CD4-positive, alpha-beta T cell treated with Interleukin-15 for 4 hours (primary cell): ENCODE measurements at regions not wholly inside any gene's neighbourhood (a gene's known extent, or its start where the extent isn't known, plus 50 kb on each side); places are given as distances from the start of the nearest gene placed in this dataset.

Experiments used
- DNase-seq: peaks from one replicate; pipeline ENCODE4 v3.0.0-alpha.2; 2020; ENCODE audit warnings: low spot score

- no peak for DNase-seq
Observed at GRCh38 chr10:28926932-28927331, 249.6 kb downstream of the BAMBI start.

GRCh38 chr10:28928484-28928883, 251.2 kb downstream of the BAMBI start:
- no peak for DNase-seq

GRCh38 chr10:28929942-28930341, 252.6 kb downstream of the BAMBI start:
- DNase-seq, result no peak

GRCh38 chr10:28930514-28931495, 253.5 kb downstream of the BAMBI start:
- no peak for DNase-seq

GRCh38 chr10:28935061-28935460, 257.7 kb downstream of the BAMBI start:
- DNase-seq, result no peak

- no peak for DNase-seq
Observed at GRCh38 chr10:28937959-28938358, 260.6 kb downstream of the BAMBI start.

- no peak for DNase-seq
Observed at GRCh38 chr10:28938745-28939144, 261.4 kb downstream of the BAMBI start.

- DNase-seq, result no peak
Observed at GRCh38 chr10:28939281-28940157, 262.2 kb downstream of the BAMBI start.

GRCh38 chr10:28940158-28940888, 263.0 kb downstream of the BAMBI start:
- DNase-seq, result no peak

- no peak for DNase-seq
Observed at GRCh38 chr10:28942012-28942411, 264.7 kb downstream of the BAMBI start.

GRCh38 chr10:28945959-28946358, 268.6 kb downstream of the BAMBI start:
- DNase-seq, result no peak

- no peak for DNase-seq
Observed at GRCh38 chr10:28946479-28946878, 269.2 kb downstream of the BAMBI start.

GRCh38 chr10:28947171-28947570, 269.9 kb downstream of the BAMBI start:
- no peak for DNase-seq

- DNase-seq, result no peak
Observed at GRCh38 chr10:28948046-28948445, 270.7 kb downstream of the BAMBI start.

- DNase-seq, result no peak
Observed at GRCh38 chr10:28949005-28950004, 272.0 kb downstream of the BAMBI start.

- no peak for DNase-seq
Observed at GRCh38 chr10:28951484-28951883, 274.2 kb downstream of the BAMBI start.

GRCh38 chr10:28952523-28952922, 275.2 kb downstream of the BAMBI start:
- no peak for DNase-seq

- no peak for DNase-seq
Observed at GRCh38 chr10:28954211-28954610, 276.9 kb downstream of the BAMBI start.

GRCh38 chr10:28958468-28958867, 281.1 kb downstream of the BAMBI start:
- DNase-seq, result no peak

- no peak for DNase-seq
Observed at GRCh38 chr10:28959850-28960501, 282.7 kb downstream of the BAMBI start.
